ENCODE measurements at regions not wholly inside any gene's neighbourhood (a gene's known extent, or its start where the extent isn't known, plus 50 kb on each side); places are given as distances from the start of the nearest gene placed in this dataset.

- TF ChIP-seq ZFX (IDR thresholded peaks at IDR 0.05): no peak
- no peak for TF ChIP-seq CTCF (conservative IDR thresholded peaks at IDR 0.05)
- no peak overlapping the region for H3K27ac ChIP-seq
Measured at GRCh38 chr10:113442336-113442735, 110.5 kb upstream of the HABP2 start.

- TF ChIP-seq ZFX (IDR thresholded peaks at IDR 0.05): no peak
- TF ChIP-seq CTCF (conservative IDR thresholded peaks at IDR 0.05): no peak
- no peak overlapping the region for H3K27ac ChIP-seq
Measured at GRCh38 chr10:113443141-113443925, 109.5 kb upstream of the HABP2 start.

- H3K27ac ChIP-seq: no peak overlapping the region
- TF ChIP-seq ZFX (IDR thresholded peaks at IDR 0.05): no peak
- TF ChIP-seq CTCF (conservative IDR thresholded peaks at IDR 0.05): no peak
Measured at GRCh38 chr10:113444766-113445365, 108.0 kb upstream of the HABP2 start.

GRCh38 chr10:113445736-113446135 is 107.1 kb upstream of the HABP2 start:
- H3K27ac ChIP-seq: no peak overlapping the region
- TF ChIP-seq CTCF (conservative IDR thresholded peaks at IDR 0.05): no peak
- no peak for TF ChIP-seq ZFX (IDR thresholded peaks at IDR 0.05)

GRCh38 chr10:113446739-113447138 is 106.1 kb upstream of the HABP2 start:
- TF ChIP-seq CTCF (conservative IDR thresholded peaks at IDR 0.05): no peak
- TF ChIP-seq ZFX (IDR thresholded peaks at IDR 0.05): no peak
- no peak overlapping the region for H3K27ac ChIP-seq

GRCh38 chr10:113447278-113447677 is 105.6 kb upstream of the HABP2 start:
- H3K27ac ChIP-seq: no peak overlapping the region
- no peak for TF ChIP-seq ZFX (IDR thresholded peaks at IDR 0.05)
- TF ChIP-seq CTCF (conservative IDR thresholded peaks at IDR 0.05): no peak

- TF ChIP-seq ZFX (IDR thresholded peaks at IDR 0.05) (no peak), CTCF (conservative IDR thresholded peaks at IDR 0.05) (no peak)
- H3K27ac ChIP-seq: no peak overlapping the region
Measured at GRCh38 chr10:113449006-113449695, 103.7 kb upstream of the HABP2 start.

Measured in C4-2B (cell line).